RCC 7860 (cell line): ENCODE measurements at regions not wholly inside any gene's neighbourhood (a gene's known extent, or its start where the extent isn't known, plus 50 kb on each side); places are given as distances from the start of the nearest gene placed in this dataset.
"Not testable (repeated sequence)": the region's sequence is repeated elsewhere in the genome, so short reads cannot be mapped to it uniquely, and the experiment has no call there.

ENCODE experiments used
- DNase-seq: peaks from one replicate; pipeline ENCODE4 v3.0.0-alpha.2; 2015; ENCODE audit warnings: low spot score
- FAIRE-seq: peaks from 2 replicates; lab custom pipeline; 2012; peaks lifted over from hg19 to GRCh38; lab: Jason Lieb, UNC

GRCh38 chr12:92253301-92253700, 107.7 kb upstream of the BTG1 start:
- FAIRE-seq (no peak), DNase-seq (no peak)

- FAIRE-seq (no peak), DNase-seq (no peak)
These were observed 103.3 kb upstream of the BTG1 start for GRCh38 chr12:92248977-92249376.

DNA sequence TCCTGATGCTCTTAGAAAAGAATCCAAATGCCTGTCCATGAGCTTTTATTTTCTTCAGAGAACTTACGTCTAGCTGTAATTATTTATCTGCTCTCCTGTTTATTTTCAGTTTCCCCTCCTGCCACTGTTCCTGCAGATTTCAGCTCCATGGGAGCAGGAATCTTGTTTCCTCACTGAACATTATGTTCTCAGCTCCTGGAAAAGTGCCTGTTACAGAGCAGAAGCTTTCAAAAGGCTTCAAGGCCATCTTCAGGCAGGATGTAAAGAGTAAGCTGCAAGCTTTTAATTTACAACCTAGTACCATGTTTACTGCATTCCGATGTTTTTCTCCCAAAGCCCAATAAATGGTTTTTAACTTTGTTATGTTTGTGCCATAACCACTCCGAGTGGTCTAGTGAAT, 98.4 kb upstream of the BTG1 start:
- DNase-seq: no peak
- no peak for FAIRE-seq

- FAIRE-seq (no peak), DNase-seq (no peak)
These were observed 97.3 kb upstream of the BTG1 start for GRCh38 chr12:92242907-92243306.

- DNase-seq (no peak), FAIRE-seq (no peak)
These were observed 92.3 kb upstream of the BTG1 start for GRCh38 chr12:92237762-92238523.

- FAIRE-seq: no peak
These were observed 91.6 kb upstream of the BTG1 start for GRCh38 chr12:92237262-92237661.

DNA sequence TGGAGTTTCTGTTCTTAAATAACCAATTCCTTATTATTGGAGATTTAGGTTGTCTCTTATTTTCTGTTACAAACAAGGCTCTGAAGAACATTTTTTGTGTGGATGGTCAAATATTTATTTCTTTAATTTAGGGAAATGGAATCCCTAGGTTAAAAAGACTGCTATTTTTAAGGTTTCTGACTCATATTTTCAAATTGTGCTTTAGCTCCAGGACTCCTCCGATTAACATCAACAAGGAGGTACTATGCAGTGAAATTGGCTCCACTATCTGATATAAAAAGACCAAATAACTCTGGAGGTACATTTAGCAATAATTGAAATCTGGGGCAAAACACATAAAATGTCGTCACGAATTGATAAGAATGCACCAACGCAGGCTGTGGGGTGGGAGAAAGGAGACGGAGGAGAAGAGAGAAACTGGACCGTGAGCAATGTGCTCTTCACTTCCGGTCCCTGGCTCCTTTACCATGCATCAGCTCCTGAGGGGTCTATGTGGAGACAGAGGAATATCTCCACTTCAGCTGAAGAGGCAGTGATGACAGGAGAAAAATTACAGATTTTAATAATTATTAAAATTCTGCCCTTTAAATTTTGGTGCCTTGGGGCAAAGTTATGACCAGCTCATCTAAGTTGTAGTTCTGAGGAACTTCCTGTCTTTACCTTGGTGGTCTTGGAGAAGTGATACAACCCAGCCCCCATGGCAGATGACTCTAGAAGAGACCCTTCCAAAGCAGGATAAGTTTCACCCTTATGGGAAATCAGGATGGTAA, 90.2 kb upstream of the BTG1 start:
- no peak for FAIRE-seq

More at GRCh38 chr12:92237262-92237661, 91.6 kb upstream of the BTG1 start:
- DNase-seq: no peak

GRCh38 chr12:92234533-92234932, 88.9 kb upstream of the BTG1 start:
- no peak for FAIRE-seq
- DNase-seq: no peak

More for the DNA sequence above, 90.2 kb upstream of the BTG1 start:
- DNase-seq: no peak

GRCh38 chr12:92233346-92234015, 87.8 kb upstream of the BTG1 start:
- FAIRE-seq: no peak
- DNase-seq: no peak

DNA sequence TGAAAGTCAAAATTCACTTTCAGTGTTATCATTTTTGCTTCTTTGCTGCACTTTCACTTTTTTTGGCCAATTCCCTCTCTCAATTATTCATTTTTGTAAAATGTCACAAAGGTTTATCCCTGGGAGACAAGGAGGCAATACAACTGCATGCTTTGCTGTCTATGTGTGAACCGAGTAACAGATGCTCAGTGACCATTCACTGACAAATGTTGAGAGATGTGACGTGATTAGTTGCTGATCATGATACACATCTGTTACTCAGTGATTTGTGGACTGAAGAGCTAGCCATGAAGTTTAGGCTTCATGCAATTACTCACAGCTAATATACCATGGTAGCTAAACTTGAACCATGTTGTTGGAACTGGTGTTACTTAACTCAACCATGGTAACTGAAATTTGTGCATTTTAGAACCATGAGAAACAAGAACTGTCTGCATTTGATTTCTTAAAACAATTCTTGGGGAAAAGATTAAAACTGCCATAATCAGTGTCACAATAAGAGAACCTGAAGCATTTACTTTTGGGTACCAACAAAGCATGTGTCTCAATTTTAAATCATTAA, 86.8 kb upstream of the BTG1 start:
- not testable (repeated sequence) for FAIRE-seq, DNase-seq

- not testable (repeated sequence) for DNase-seq, FAIRE-seq
These were observed 86.3 kb upstream of the BTG1 start for GRCh38 chr12:92231945-92232344.

DNA sequence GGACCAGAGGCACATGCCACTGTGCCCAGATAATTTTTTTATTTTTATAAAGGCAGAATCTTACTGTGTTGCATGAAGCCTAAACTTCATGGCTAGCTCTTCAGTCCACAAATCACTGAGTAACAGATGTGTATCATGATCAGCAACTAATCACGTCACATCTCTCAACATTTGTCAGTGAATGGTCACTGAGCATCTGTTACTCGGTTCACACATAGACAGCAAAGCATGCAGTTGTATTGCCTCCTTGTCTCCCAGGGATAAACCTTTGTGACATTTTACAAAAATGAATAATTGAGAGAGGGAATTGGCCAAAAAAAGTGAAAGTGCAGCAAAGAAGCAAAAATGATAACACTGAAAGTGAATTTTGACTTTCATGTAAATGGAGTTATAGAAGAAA, 85.9 kb upstream of the BTG1 start:
- not testable (repeated sequence) for DNase-seq, FAIRE-seq

GRCh38 chr12:92229381-92229780, 83.7 kb upstream of the BTG1 start:
- no peak for FAIRE-seq
- no peak for DNase-seq

DNA sequence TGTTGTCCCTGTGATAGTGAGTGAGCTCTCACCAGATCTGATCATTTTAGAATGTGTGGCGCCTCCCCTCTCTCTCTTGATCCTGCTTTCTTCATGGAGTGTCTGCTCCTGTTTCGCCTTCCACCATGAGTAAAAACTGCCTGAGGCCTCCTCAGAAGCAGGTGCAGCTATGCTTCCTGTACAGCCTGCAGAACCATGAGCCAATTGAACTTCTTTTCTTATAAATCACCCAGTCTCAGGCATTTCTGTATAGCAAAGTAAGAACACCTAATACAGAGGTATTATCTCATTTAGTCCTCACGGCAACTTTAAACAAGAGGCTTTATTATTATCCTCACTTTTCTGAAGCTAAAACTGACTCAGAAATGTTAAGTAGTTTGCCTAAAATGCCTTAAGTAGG, 81.3 kb upstream of the BTG1 start:
- DNase-seq (no peak), FAIRE-seq (no peak)

DNA sequence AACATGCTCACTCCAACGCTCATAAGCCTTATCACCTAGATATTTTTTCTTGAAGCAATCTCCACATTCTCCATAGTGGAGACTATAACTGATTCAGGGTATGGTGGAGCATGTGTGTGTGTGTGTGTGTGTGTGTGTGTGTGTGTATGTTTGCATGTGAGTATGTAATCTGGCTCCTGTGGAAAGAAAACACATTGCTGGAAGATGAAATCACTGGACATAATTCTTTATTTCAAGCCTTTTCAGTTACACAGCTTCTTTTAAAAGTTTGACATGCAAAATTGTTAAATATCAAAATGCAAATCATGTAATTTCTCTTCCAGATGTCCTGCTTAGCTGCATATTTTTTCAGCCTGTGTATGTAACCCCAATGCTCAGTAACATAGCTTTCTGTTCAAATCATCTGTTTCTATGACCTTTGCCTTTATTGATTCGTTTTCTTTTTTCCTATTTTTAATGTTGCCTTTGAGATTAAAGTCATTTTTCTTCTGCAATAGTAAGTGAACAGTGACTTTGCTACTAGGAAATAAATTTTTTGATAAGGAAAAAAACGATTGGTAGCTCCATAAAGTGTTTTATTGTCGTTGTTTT, 80.5 kb upstream of the BTG1 start:
- DNase-seq: no peak
- FAIRE-seq: no peak

DNA sequence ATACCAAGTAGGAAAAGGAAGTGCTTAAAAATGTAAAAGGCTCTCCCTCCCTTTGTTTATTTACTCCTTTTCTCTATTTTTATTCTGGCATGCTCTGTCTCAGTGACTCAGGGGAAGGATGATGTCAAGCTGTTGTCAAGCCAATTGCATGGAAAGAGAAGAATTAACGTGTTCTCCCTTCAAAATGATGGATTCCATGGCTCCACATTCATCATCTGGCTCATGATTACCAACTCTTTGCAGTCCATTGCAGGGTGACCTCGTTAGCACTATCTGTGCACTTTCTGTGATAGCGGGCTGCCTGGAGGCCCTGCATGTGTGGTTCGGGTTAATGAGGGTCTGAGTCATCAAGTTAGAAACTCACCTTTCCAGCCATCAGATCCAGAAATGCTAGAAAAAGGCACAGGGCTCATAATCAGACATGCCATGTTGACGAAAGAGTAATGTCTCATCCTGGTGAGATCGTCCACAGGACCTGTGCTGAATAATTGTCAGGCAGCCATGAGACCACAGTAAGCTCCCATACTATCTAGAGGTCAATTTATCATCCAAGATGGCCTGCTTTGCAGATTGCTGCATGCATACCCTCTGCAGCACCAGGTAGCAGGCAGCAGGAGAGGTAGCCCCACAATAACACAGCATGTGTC, 79.2 kb upstream of the BTG1 start:
- DNase-seq: no peak

DNA sequence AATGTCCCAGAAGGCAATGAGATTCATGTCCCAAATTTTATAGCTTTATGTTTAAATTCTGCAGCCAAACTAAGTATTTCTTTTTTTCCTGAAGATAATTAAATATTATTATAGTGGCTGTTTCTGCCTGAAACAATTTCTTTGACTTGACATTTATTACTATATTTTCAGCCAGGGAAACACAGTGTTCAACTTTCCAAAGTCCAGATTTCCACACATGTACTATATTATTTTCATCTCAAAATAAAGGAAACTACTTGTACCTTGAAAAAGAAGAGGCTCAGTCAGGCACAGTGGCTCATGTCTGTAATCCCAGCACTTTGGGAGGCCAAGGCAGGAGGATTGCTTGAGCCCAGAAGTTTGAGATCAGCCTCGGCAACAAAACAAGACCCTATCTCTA, 77.8 kb upstream of the BTG1 start:
- no peak for DNase-seq
- FAIRE-seq: no peak

More for the DNA sequence above, 79.2 kb upstream of the BTG1 start:
- FAIRE-seq: no peak

GRCh38 chr12:92221656-92222315, 76.1 kb upstream of the BTG1 start:
- FAIRE-seq (no peak), DNase-seq (no peak)

- FAIRE-seq (no peak), DNase-seq (no peak)
These were observed 72.9 kb upstream of the BTG1 start for GRCh38 chr12:92218394-92219077.
